ENCODE measurements at regions not wholly inside any gene's neighbourhood (a gene's known extent, or its start where the extent isn't known, plus 50 kb on each side); places are given as distances from the start of the nearest gene placed in this dataset.

DNA sequence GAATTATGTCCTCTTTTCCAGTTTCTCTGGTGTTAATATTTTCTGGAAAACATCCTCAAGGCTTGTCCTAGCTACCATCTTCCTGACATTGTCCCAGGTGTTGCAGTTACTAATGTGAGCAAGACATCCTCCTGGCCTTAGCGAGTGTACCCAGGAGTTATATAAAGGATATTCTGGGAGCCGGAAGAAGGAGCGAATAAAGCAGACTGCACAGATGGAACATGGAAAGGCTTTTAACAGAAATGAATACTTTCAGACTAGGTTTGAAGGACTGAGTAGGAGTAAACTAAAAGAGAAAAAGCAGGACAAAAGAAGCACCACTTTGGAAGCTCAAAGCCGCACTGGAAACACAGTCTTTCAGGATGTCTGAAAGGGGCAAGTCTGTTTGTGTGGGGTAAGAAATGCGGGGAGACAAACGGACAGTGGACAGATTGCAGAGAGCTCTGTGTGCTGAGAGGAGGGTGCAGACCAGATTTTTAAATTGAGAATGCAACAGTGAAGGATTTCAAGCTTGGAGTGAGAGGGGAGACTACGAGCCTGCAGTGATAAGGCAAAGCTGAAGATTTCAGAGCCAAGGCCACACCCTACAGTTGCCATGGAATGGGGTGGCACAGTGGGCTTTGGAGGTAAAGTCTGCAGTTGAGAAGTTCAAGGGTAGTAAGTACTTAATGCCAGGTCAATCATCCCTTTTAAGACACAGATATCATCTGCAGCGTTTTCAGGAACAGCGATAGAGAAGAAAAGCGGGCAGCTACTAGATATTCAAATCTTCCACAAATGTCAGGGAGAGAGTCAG, 94.1 kb upstream of the TAF11L2 start:
- H3K27me3 ChIP-seq (ENCODE audit: control insufficient read depth, insufficient read depth, low read length), result peaks cover 26% of the 10 kb centered on the region
- H3K4me3 ChIP-seq (ENCODE audit: low read depth, low read length), result no peak overlapping the region
- POLR2A ChIA-PET, result no interaction called here
- CTCF ChIA-PET, result interaction anchor here (1.1 to 1.6 kb wide), 3 partner anchors 8 to 188 kb away, joined by 4 to 5 read pairs (median 5); no protein-coding TSS in a partner anchor
- no peak for TF ChIP-seq CTCF (IDR thresholded peaks at IDR 0.05; ENCODE audit: insufficient read depth, low read depth, low read length)
- H3K36me3 ChIP-seq (ENCODE audit: control insufficient read depth, insufficient read depth, low read length), result no peaks in the 10 kb centered on the region
- DNase-seq (ENCODE audit: low read depth), result no peak

DNA sequence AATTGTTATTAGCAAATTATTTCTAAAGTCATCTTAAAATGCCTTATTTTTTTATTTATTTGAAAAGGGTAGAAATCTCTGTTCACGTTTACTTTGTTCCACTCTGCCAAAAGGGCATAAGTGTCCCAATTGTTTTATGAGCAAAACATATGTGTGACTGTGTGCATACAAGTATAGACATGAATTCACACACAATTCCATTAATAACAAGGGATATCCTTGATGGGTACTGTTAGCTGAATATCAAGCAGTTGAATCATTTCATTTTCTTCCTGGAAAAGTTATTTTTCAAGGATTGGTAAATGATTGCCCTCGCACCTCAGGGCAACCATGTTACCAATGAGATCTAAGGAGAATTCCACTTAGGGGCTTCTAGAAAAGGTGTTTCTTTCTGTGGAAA, 92.1 kb upstream of the TAF11L2 start:
- TF ChIP-seq CTCF (IDR thresholded peaks at IDR 0.05; ENCODE audit: insufficient read depth, low read depth, low read length), result no peak
- no peak for DNase-seq (ENCODE audit: low read depth)
- ChIA-PET CTCF (interaction anchor here (1.1 kb wide), 1 partner anchor 43 kb away, joined by 3 read pairs; no protein-coding TSS in a partner anchor), POLR2A (no interaction called here)
- Histone ChIP-seq H3K27me3 (ENCODE audit: control insufficient read depth, insufficient read depth, low read length) (peaks cover 22% of the 10 kb centered on the region), H3K4me3 (ENCODE audit: low read depth, low read length) (no peak overlapping the region), H3K36me3 (ENCODE audit: control insufficient read depth, insufficient read depth, low read length) (no peaks in the 10 kb centered on the region)

GRCh38 chr5:17406423-17406838, 91.6 kb upstream of the TAF11L2 start:
- POLR2A ChIA-PET, result no interaction called here
- DNase-seq (ENCODE audit: low read depth), result no peak
- CTCF ChIA-PET, result interaction anchor here (1.1 kb wide), 1 partner anchor 43 kb away, joined by 3 read pairs; no protein-coding TSS in a partner anchor
- Histone ChIP-seq H3K4me3 (ENCODE audit: low read depth, low read length) (no peak overlapping the region), H3K36me3 (ENCODE audit: control insufficient read depth, insufficient read depth, low read length) (no peaks in the 10 kb centered on the region), H3K27me3 (ENCODE audit: control insufficient read depth, insufficient read depth, low read length) (peaks cover 17% of the 10 kb centered on the region)
- TF ChIP-seq CTCF (IDR thresholded peaks at IDR 0.05; ENCODE audit: insufficient read depth, low read depth, low read length), result no peak

DNA sequence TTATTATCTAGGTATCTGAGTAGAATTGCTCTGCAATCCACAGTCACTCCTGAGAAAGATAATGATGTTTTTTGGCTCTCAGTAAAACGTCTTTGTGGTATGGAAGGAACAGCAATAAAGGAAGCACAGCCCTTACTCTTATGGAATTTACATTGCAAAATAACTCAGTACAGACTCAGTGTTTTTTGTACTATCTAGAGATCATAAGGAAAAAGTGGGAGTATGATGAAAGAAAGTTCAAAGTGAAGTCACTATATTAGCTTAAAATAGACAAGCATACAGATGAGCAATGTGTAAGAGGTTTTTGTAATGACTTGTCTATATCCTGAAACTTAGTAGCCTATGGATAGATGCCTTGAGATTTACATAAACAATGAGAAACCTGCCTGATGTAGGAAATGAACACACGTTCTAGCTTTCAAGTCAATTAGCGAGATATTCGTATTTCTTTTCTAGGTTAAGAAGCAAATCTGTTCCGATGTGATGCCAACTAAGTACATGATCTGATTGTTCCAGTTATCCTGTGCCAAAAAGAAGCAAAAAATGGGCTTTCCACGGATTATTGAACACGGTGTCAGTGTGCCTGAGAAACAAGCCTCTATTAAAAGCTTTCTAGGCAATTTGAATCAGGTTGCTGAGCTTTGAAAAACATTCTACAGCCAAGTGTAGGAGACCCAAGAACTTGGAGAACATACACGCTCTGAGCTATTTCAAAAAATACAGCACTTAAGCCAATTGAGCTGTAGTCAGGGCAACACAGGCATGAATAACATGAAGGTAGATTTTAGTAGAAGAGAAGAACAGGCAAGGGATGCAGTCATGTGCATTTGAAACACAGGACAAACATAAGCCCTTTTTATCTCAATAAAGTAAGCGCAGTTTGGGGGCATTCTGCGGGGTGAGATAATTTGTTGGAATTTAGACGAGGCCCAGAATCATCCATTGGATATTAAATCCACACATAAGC, 86.3 kb upstream of the TAF11L2 start:
- TF ChIP-seq CTCF (IDR thresholded peaks at IDR 0.05; ENCODE audit: insufficient read depth, low read depth, low read length), result no peak
- Histone ChIP-seq H3K27me3 (ENCODE audit: control insufficient read depth, insufficient read depth, low read length) (peaks cover 2% of the 10 kb centered on the region), H3K36me3 (ENCODE audit: control insufficient read depth, insufficient read depth, low read length) (no peaks in the 10 kb centered on the region), H3K4me3 (ENCODE audit: low read depth, low read length) (no peak overlapping the region)
- POLR2A ChIA-PET, result interaction anchor here (1.0 kb wide), 1 partner anchor 196 kb away, joined by 3 read pairs; no protein-coding TSS in a partner anchor
- CTCF ChIA-PET, result interaction anchor here (1.0 to 1.2 kb wide), 3 partner anchors 9 to 26 kb away, joined by 4 to 5 read pairs (median 4); no protein-coding TSS in a partner anchor
- DNase-seq (ENCODE audit: low read depth), result no peak

All from BJ (cell line).